BE2C (cell line): ENCODE measurements at regions not wholly inside any gene's neighbourhood (a gene's known extent, or its start where the extent isn't known, plus 50 kb on each side); places are given as distances from the start of the nearest gene placed in this dataset.

ENCODE experiments used
- DNase-seq: peaks from one replicate; pipeline ENCODE4 v3.0.0-alpha.2; 2020
- H3K27me3 ChIP-seq: fragments of 250-450 bp; sonication (Bioruptor Pico); 2 replicates; pipeline ENCODE4 v1.5.1; 2020; ENCODE audit warnings: mild to moderate bottlenecking
- H3K36me3 ChIP-seq: fragments of 250-450 bp; sonication (Bioruptor Pico); 2 replicates; pipeline ENCODE4 v1.5.1; 2020; ENCODE audit warnings: mild to moderate bottlenecking
- H3K4me1 ChIP-seq: fragments of 250-450 bp; sonication (Bioruptor Pico); 2 replicates; pipeline ENCODE4 v1.5.1; 2020
- H3K4me3 ChIP-seq: 2 replicates; pipeline ENCODE4 v1.5.1; 2011; ENCODE audit warnings: low read depth, low read length
- H3K9me3 ChIP-seq: fragments of 250-450 bp; sonication (Bioruptor Pico); 2 replicates; pipeline ENCODE4 v1.5.1; 2020
- TF ChIP-seq, protein P1 (sequence below): IDR thresholded peaks from 2 replicates; pipeline ENCODE4 v1.5.1; 2012; ENCODE audit warnings: mild to moderate bottlenecking, low read depth, low read length

- TF ChIP-seq, protein P1, sequence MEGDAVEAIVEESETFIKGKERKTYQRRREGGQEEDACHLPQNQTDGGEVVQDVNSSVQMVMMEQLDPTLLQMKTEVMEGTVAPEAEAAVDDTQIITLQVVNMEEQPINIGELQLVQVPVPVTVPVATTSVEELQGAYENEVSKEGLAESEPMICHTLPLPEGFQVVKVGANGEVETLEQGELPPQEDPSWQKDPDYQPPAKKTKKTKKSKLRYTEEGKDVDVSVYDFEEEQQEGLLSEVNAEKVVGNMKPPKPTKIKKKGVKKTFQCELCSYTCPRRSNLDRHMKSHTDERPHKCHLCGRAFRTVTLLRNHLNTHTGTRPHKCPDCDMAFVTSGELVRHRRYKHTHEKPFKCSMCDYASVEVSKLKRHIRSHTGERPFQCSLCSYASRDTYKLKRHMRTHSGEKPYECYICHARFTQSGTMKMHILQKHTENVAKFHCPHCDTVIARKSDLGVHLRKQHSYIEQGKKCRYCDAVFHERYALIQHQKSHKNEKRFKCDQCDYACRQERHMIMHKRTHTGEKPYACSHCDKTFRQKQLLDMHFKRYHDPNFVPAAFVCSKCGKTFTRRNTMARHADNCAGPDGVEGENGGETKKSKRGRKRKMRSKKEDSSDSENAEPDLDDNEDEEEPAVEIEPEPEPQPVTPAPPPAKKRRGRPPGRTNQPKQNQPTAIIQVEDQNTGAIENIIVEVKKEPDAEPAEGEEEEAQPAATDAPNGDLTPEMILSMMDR, result no peak
- Histone ChIP-seq H3K9me3 (no peaks in the 10 kb centered on the region), H3K36me3 (no peaks in the 10 kb centered on the region), H3K27me3 (no peaks in the 10 kb centered on the region), H3K4me3 (no peak overlapping the region), H3K4me1 (no peaks in the 10 kb centered on the region)
- no peak for DNase-seq
Observed at GRCh38 chr5:26791433-26791832, 247.0 kb downstream of the CDH9 start.

- Histone ChIP-seq H3K9me3 (no peaks in the 10 kb centered on the region), H3K4me3 (no peak overlapping the region), H3K36me3 (no peaks in the 10 kb centered on the region), H3K27me3 (no peaks in the 10 kb centered on the region), H3K4me1 (no peaks in the 10 kb centered on the region)
- no peak for DNase-seq
- TF ChIP-seq, protein P1, result no peak
Observed at GRCh38 chr5:26791021-26791420, 247.4 kb downstream of the CDH9 start.

GRCh38 chr5:26763215-26763614 is 275.2 kb downstream of the CDH9 start:
- Histone ChIP-seq H3K27me3 (no peaks in the 10 kb centered on the region), H3K4me3 (no peak overlapping the region), H3K9me3 (no peaks in the 10 kb centered on the region), H3K36me3 (no peaks in the 10 kb centered on the region), H3K4me1 (peaks cover 11% of the 10 kb centered on the region)
- no peak for DNase-seq
- TF ChIP-seq, protein P1, result no peak

GRCh38 chr5:26761446-26761845 is 276.9 kb downstream of the CDH9 start:
- Histone ChIP-seq H3K4me1 (peaks cover 11% of the 10 kb centered on the region), H3K9me3 (no peaks in the 10 kb centered on the region), H3K27me3 (no peaks in the 10 kb centered on the region), H3K4me3 (peak overlapping the region; percentile 14), H3K36me3 (no peaks in the 10 kb centered on the region)
- TF ChIP-seq, protein P1, result no peak
- no peak for DNase-seq

DNA sequence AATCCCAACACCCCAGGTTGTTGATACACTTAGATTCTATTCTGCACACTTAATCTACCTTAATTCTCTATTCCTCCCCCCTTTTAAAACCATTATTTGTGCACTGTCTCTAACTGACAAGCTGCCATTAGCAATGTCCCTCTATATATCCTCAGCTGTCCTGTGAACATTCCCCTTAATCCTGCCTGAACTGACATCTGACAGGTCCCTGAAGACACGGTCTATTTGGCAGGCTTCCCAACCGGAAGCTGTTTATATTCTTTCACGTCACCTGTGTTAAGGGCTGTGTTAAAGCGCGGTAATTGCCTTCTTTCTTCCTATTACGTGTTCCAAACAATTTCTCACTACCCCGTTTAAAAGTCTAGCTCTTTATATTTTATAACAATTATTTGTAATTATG is 277.3 kb downstream of the CDH9 start:
- DNase-seq, result peak; percentile 53
- TF ChIP-seq, protein P1, result no peak
- peaks cover 11% of the 10 kb centered on the region for H3K4me1 ChIP-seq

DNA sequence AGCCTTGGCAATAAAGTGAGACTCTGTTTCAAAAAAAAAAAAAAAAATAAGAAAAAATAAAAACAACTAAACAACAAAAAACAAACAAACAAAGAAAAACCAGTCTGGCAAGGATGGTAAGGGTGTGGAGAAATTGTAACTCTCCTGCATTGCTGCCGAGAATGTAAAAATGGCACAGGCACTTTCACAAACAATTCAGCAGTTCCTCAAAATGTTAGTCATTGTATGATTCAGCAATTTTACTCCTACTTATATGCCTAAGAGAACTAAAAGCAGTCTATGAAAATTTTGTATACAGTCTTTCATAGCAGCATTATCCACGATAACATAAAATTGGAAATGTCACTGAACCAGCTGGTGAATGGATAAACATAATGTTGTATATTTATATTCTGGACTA is 280.4 kb downstream of the CDH9 start:
- Histone ChIP-seq H3K27me3 (no peaks in the 10 kb centered on the region), H3K9me3 (no peaks in the 10 kb centered on the region), H3K4me1 (peaks cover 4% of the 10 kb centered on the region), H3K4me3 (no peak overlapping the region), H3K36me3 (no peaks in the 10 kb centered on the region)
- DNase-seq, result no peak
- TF ChIP-seq, protein P1, result no peak

More for the DNA sequence above, 277.3 kb downstream of the CDH9 start:
- Histone ChIP-seq H3K4me3 (peak overlapping the region; percentile 14), H3K9me3 (no peaks in the 10 kb centered on the region), H3K27me3 (no peaks in the 10 kb centered on the region), H3K36me3 (no peaks in the 10 kb centered on the region)
